ENCODE measurements at regions not wholly inside any gene's neighbourhood (a gene's known extent, or its start where the extent isn't known, plus 50 kb on each side); places are given as distances from the start of the nearest gene placed in this dataset.

GRCh38 chr18:73254564-73254963 lies 386.8 kb upstream of the NETO1 start:
- WGBS: 87% methylated on average over 3 of the region's 5 CpGs
- no peaks in the 10 kb centered on the region for H3K4me1 ChIP-seq (ENCODE audit: control insufficient read depth, insufficient read depth, low read depth, low read length)
- no peak overlapping the region for H2AK5ac ChIP-seq (ENCODE audit: low read length, severe bottlenecking)
- H3K4me2 ChIP-seq (ENCODE audit: low read length, poor library complexity, severe bottlenecking): no peak overlapping the region
- H2AFZ ChIP-seq (ENCODE audit: low read depth, low read length): no peak overlapping the region
- H2BK5ac ChIP-seq (ENCODE audit: low read depth, low read length, poor library complexity, severe bottlenecking): no peak overlapping the region
- no peak overlapping the region for H2BK12ac ChIP-seq (ENCODE audit: low read length in 2 of 2)
- H3K9me3 ChIP-seq (ENCODE audit: control insufficient read depth, low read length): peaks cover 13% of the 10 kb centered on the region
- no peak overlapping the region for H2BK120ac ChIP-seq (ENCODE audit: low read depth, low read length)
- DNase-seq: no peak
- no peak overlapping the region for H4K91ac ChIP-seq (ENCODE audit: low read length)
- no peak overlapping the region for H3K4me3 ChIP-seq (ENCODE audit: insufficient read depth in 1 of 2, low read depth in 1 of 2, low read length in 2 of 2)
- no peaks in the 10 kb centered on the region for H3K27me3 ChIP-seq (ENCODE audit: control insufficient read depth in 1 of 2, insufficient read depth in 1 of 2, low read length in 2 of 2)
- no peak overlapping the region for H2BK15ac ChIP-seq (ENCODE audit: low read depth, poor library complexity, severe bottlenecking)
- no peak overlapping the region for H3K14ac ChIP-seq (ENCODE audit: low read length in 2 of 2)
- H3K79me1 ChIP-seq (replicated peaks; ENCODE audit: low read length, poor library complexity, severe bottlenecking): no peaks in the 10 kb centered on the region
- H3K9ac ChIP-seq (ENCODE audit: low read length): no peak overlapping the region
- H3K23ac ChIP-seq (ENCODE audit: low read length in 2 of 2): no peak overlapping the region
- H4K8ac ChIP-seq (ENCODE audit: low read length): no peak overlapping the region
- no peak overlapping the region for H3K4ac ChIP-seq (ENCODE audit: low read depth in 1 of 2, low read length in 2 of 2)
- H3K27ac ChIP-seq (ENCODE audit: low read length, poor library complexity, severe bottlenecking): no peak overlapping the region
- no peak overlapping the region for H3K18ac ChIP-seq (ENCODE audit: low read depth in 1 of 2, low read length in 2 of 2)
- no peaks in the 10 kb centered on the region for H3K36me3 ChIP-seq (ENCODE audit: control insufficient read depth in 1 of 2, insufficient read depth in 2 of 2, low read depth in 1 of 2, low read length in 2 of 2)

- H4K8ac ChIP-seq (ENCODE audit: low read length): no peak overlapping the region
- no peaks in the 10 kb centered on the region for H3K36me3 ChIP-seq (ENCODE audit: control insufficient read depth in 1 of 2, insufficient read depth in 2 of 2, low read depth in 1 of 2, low read length in 2 of 2)
- WGBS: 88% methylated on average over 6 of the region's 7 CpGs
- H3K18ac ChIP-seq (ENCODE audit: low read depth in 1 of 2, low read length in 2 of 2): no peak overlapping the region
- H2BK5ac ChIP-seq (ENCODE audit: low read depth, low read length, poor library complexity, severe bottlenecking): no peak overlapping the region
- H2AFZ ChIP-seq (ENCODE audit: low read depth, low read length): no peak overlapping the region
- no peak overlapping the region for H4K91ac ChIP-seq (ENCODE audit: low read length)
- H3K4me2 ChIP-seq (ENCODE audit: low read length, poor library complexity, severe bottlenecking): no peak overlapping the region
- H3K9ac ChIP-seq (ENCODE audit: low read length): no peak overlapping the region
- H3K14ac ChIP-seq (ENCODE audit: low read length in 2 of 2): no peak overlapping the region
- DNase-seq: no peak
- no peak overlapping the region for H2BK15ac ChIP-seq (ENCODE audit: low read depth, poor library complexity, severe bottlenecking)
- H3K9me3 ChIP-seq (ENCODE audit: control insufficient read depth, low read length): peaks cover 22% of the 10 kb centered on the region
- H3K27ac ChIP-seq (ENCODE audit: low read length, poor library complexity, severe bottlenecking): no peak overlapping the region
- no peaks in the 10 kb centered on the region for H3K4me1 ChIP-seq (ENCODE audit: control insufficient read depth, insufficient read depth, low read depth, low read length)
- no peak overlapping the region for H2AK5ac ChIP-seq (ENCODE audit: low read length, severe bottlenecking)
- no peak overlapping the region for H3K4ac ChIP-seq (ENCODE audit: low read depth in 1 of 2, low read length in 2 of 2)
- H3K79me1 ChIP-seq (replicated peaks; ENCODE audit: low read length, poor library complexity, severe bottlenecking): no peaks in the 10 kb centered on the region
- H3K23ac ChIP-seq (ENCODE audit: low read length in 2 of 2): no peak overlapping the region
- H3K27me3 ChIP-seq (ENCODE audit: control insufficient read depth in 1 of 2, insufficient read depth in 1 of 2, low read length in 2 of 2): no peaks in the 10 kb centered on the region
- H3K4me3 ChIP-seq (ENCODE audit: insufficient read depth in 1 of 2, low read depth in 1 of 2, low read length in 2 of 2): no peak overlapping the region
- no peak overlapping the region for H2BK12ac ChIP-seq (ENCODE audit: low read length in 2 of 2)
- no peak overlapping the region for H2BK120ac ChIP-seq (ENCODE audit: low read depth, low read length)
Observed at GRCh38 chr18:73249030-73249429, 381.2 kb upstream of the NETO1 start.

DNA sequence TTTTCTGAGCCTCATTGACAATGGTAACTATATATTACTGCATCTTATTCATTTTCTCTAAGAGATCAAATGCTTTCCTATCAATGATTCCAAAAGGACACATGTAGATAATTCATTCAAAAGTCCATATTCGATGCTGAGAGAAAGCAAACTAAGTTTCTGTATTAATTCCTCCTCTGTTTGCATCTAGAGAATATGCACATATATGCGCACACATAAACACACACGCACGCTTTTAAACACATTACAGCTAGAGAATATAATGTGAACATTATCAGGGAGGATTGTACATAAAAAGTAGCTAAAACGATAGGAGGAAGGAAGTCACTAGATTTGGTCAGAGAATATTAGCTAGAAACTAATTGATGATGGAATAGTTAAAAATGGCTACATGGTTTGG lies 379.0 kb upstream of the NETO1 start:
- H3K14ac ChIP-seq (ENCODE audit: low read length in 2 of 2): no peak overlapping the region
- no peak overlapping the region for H3K4me2 ChIP-seq (ENCODE audit: low read length, poor library complexity, severe bottlenecking)
- H2AK5ac ChIP-seq (ENCODE audit: low read length, severe bottlenecking): no peak overlapping the region
- peaks cover 15% of the 10 kb centered on the region for H3K9me3 ChIP-seq (ENCODE audit: control insufficient read depth, low read length)
- no peak overlapping the region for H3K4ac ChIP-seq (ENCODE audit: low read depth in 1 of 2, low read length in 2 of 2)
- H2BK12ac ChIP-seq (ENCODE audit: low read length in 2 of 2): no peak overlapping the region
- H3K79me1 ChIP-seq (replicated peaks; ENCODE audit: low read length, poor library complexity, severe bottlenecking): no peaks in the 10 kb centered on the region
- no peak overlapping the region for H2AFZ ChIP-seq (ENCODE audit: low read depth, low read length)
- H3K4me3 ChIP-seq (ENCODE audit: insufficient read depth in 1 of 2, low read depth in 1 of 2, low read length in 2 of 2): no peak overlapping the region
- H3K23ac ChIP-seq (ENCODE audit: low read length in 2 of 2): no peak overlapping the region
- no peak for DNase-seq
- no peak overlapping the region for H2BK15ac ChIP-seq (ENCODE audit: low read depth, poor library complexity, severe bottlenecking)
- H3K27ac ChIP-seq (ENCODE audit: low read length, poor library complexity, severe bottlenecking): no peak overlapping the region
- H3K4me1 ChIP-seq (ENCODE audit: control insufficient read depth, insufficient read depth, low read depth, low read length): no peaks in the 10 kb centered on the region
- H2BK5ac ChIP-seq (ENCODE audit: low read depth, low read length, poor library complexity, severe bottlenecking): no peak overlapping the region
- H2BK120ac ChIP-seq (ENCODE audit: low read depth, low read length): no peak overlapping the region
- H3K27me3 ChIP-seq (ENCODE audit: control insufficient read depth in 1 of 2, insufficient read depth in 1 of 2, low read length in 2 of 2): no peaks in the 10 kb centered on the region
- H4K8ac ChIP-seq (ENCODE audit: low read length): no peak overlapping the region
- H3K36me3 ChIP-seq (ENCODE audit: control insufficient read depth in 1 of 2, insufficient read depth in 2 of 2, low read depth in 1 of 2, low read length in 2 of 2): no peaks in the 10 kb centered on the region
- no peak overlapping the region for H3K9ac ChIP-seq (ENCODE audit: low read length)
- WGBS: 86% methylated on average over 1 of the region's 5 CpGs
- H3K18ac ChIP-seq (ENCODE audit: low read depth in 1 of 2, low read length in 2 of 2): no peak overlapping the region
- no peak overlapping the region for H4K91ac ChIP-seq (ENCODE audit: low read length)

- DNase-seq: no peak
- Histone ChIP-seq H3K27ac (ENCODE audit: low read length, poor library complexity, severe bottlenecking) (no peak overlapping the region), H3K27me3 (ENCODE audit: control insufficient read depth in 1 of 2, insufficient read depth in 1 of 2, low read length in 2 of 2) (no peaks in the 10 kb centered on the region), H4K91ac (ENCODE audit: low read length) (no peak overlapping the region), H2BK120ac (ENCODE audit: low read depth, low read length) (no peak overlapping the region), H3K4me1 (ENCODE audit: control insufficient read depth, insufficient read depth, low read depth, low read length) (no peaks in the 10 kb centered on the region), H2BK5ac (ENCODE audit: low read depth, low read length, poor library complexity, severe bottlenecking) (no peak overlapping the region), H2AFZ (ENCODE audit: low read depth, low read length) (no peak overlapping the region), H3K18ac (ENCODE audit: low read depth in 1 of 2, low read length in 2 of 2) (no peak overlapping the region), H3K36me3 (ENCODE audit: control insufficient read depth in 1 of 2, insufficient read depth in 2 of 2, low read depth in 1 of 2, low read length in 2 of 2) (no peaks in the 10 kb centered on the region), H2AK5ac (ENCODE audit: low read length, severe bottlenecking) (no peak overlapping the region), H2BK15ac (ENCODE audit: low read depth, poor library complexity, severe bottlenecking) (no peak overlapping the region), H3K9ac (ENCODE audit: low read length) (no peak overlapping the region), H3K23ac (ENCODE audit: low read length in 2 of 2) (no peak overlapping the region), H3K4me3 (ENCODE audit: insufficient read depth in 1 of 2, low read depth in 1 of 2, low read length in 2 of 2) (no peak overlapping the region), H3K9me3 (ENCODE audit: control insufficient read depth, low read length) (peaks cover 15% of the 10 kb centered on the region), H4K8ac (ENCODE audit: low read length) (no peak overlapping the region), H2BK12ac (ENCODE audit: low read length in 2 of 2) (no peak overlapping the region), H3K14ac (ENCODE audit: low read length in 2 of 2) (no peak overlapping the region), H3K79me1 (replicated peaks; ENCODE audit: low read length, poor library complexity, severe bottlenecking) (no peaks in the 10 kb centered on the region), H3K4me2 (ENCODE audit: low read length, poor library complexity, severe bottlenecking) (no peak overlapping the region), H3K4ac (ENCODE audit: low read depth in 1 of 2, low read length in 2 of 2) (no peak overlapping the region)
- WGBS: 75% methylated on average over 4 of the region's 4 CpGs
Observed at GRCh38 chr18:73245345-73245744, 377.6 kb upstream of the NETO1 start.
